ENCODE measurements at regions not wholly inside any gene's neighbourhood (a gene's known extent, or its start where the extent isn't known, plus 50 kb on each side); places are given as distances from the start of the nearest gene placed in this dataset.

DNA sequence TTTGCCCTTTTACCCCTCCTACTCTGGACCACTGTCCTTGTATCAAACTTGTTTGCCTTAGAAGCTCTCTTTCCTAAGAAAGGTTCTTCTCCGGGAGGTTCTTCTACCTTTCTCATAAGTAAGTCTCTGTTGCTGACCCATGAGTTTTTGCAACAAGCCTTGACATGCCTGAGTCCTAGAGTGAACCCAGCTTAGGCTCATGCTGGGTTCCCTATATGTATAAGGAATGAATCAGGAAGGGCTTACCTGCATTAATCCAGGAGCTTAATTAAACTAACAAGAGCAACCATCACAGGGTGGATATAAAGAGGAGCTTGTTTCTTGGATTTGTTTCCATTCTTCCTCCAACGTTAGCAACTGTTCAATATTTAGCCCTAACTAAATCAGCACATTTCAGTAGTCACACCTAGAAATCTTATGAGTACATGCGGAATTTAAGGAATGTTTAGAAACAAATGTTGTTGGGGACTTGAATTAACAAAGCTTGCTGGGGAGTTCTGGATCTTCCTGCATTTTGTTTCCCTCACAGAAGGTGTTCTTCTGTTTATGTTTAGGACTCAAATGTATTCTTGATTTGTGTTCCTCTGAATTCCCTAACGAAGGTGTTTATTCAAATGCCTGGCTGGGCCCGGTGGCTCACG, 64.3 kb upstream of the RAB3GAP2 start:
- intact Hi-C loops (cut with DNase I) = no loop called here
- no peak overlapping the region for H3K4me3 ChIP-seq
- DNase-seq (no peak), ATAC-seq (no peak)
- H3K4me1 ChIP-seq = no peaks in the 10 kb centered on the region
- no peaks in the 10 kb centered on the region for H3K36me3 ChIP-seq (replicated peaks in 1 of 2; ENCODE audit: insufficient read depth in 1 of 2, low read depth in 2 of 2)
- no peak overlapping the region for H3K27ac ChIP-seq
- no peak for TF ChIP-seq POLR2A (IDR thresholded peaks at IDR 0.05)
- TF ChIP-seq, protein P1, sequence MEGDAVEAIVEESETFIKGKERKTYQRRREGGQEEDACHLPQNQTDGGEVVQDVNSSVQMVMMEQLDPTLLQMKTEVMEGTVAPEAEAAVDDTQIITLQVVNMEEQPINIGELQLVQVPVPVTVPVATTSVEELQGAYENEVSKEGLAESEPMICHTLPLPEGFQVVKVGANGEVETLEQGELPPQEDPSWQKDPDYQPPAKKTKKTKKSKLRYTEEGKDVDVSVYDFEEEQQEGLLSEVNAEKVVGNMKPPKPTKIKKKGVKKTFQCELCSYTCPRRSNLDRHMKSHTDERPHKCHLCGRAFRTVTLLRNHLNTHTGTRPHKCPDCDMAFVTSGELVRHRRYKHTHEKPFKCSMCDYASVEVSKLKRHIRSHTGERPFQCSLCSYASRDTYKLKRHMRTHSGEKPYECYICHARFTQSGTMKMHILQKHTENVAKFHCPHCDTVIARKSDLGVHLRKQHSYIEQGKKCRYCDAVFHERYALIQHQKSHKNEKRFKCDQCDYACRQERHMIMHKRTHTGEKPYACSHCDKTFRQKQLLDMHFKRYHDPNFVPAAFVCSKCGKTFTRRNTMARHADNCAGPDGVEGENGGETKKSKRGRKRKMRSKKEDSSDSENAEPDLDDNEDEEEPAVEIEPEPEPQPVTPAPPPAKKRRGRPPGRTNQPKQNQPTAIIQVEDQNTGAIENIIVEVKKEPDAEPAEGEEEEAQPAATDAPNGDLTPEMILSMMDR (IDR thresholded peaks at IDR 0.05) = no peak
- 73 to 75% methylated on average over 6 of the region's 6 CpGs for WGBS, 2 donors
- no peaks in the 10 kb centered on the region for H3K9me3 ChIP-seq
- H3K27me3 ChIP-seq = peaks cover 0 to 4% of the 10 kb centered on the region in 2 donors

DNA sequence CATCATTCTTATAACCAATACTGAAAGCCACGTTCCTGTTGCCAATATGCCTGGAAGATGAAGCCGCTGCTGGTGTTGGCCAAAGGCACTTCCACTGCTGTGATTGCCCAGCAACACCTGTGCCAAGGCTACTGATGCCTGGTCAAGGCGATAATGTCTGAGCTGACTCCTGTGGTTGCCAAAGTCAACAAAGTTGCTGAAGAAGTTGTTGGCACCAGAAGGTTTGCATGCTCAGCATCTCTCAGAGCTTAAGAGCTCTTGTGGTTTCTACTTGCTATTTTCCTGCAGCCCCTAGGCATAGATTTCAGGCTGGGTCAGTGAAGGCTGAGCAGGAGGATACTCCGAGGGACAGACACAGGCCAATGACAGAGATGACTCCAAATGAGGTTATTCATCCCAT, 63.4 kb upstream of the RAB3GAP2 start:
- intact Hi-C loops (cut with DNase I) = no loop called here
- ATAC-seq = peak; percentile 90
- Histone ChIP-seq H3K27ac (no peak overlapping the region), H3K4me3 (no peak overlapping the region), H3K9me3 (no peaks in the 10 kb centered on the region), H3K4me1 (no peaks in the 10 kb centered on the region), H3K36me3 (replicated peaks in 1 of 2; ENCODE audit: insufficient read depth in 1 of 2, low read depth in 2 of 2) (no peaks in the 10 kb centered on the region), H3K27me3 (peaks cover 0 to 4% of the 10 kb centered on the region in 2 donors)
- peak; percentile 73 to 90 (median 86) for DNase-seq
- TF ChIP-seq POLR2A (IDR thresholded peaks at IDR 0.05) = no peak
- TF ChIP-seq, protein P1 (IDR thresholded peaks at IDR 0.05) = no peak
- WGBS, 2 donors = 34 to 53% methylated on average over 4 of the region's 4 CpGs

DNA sequence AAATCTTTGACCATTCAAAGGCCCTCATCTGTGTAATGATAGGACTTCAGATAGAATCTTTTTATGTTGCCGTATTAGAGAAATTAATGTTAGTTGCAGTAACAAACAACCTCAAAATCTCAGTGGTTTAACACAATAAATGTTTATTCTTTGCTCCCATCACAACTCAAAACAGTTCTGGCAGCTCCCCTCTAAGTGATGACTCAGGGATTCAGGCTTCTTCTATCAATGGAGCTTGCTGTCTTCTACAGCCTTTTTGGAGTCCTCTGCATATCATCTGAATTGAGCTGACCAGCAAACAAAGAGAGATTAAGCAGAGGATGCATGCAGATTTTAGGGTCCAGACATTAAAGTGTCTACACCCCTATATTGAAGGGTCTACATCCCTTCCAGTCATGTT, 59.1 kb upstream of the RAB3GAP2 start:
- Histone ChIP-seq H3K27me3 (no peaks in the 10 kb centered on the region), H3K27ac (no peak overlapping the region), H3K4me3 (no peak overlapping the region), H3K4me1 (no peaks in the 10 kb centered on the region), H3K36me3 (replicated peaks in 1 of 2; ENCODE audit: insufficient read depth in 1 of 2, low read depth in 2 of 2) (no peaks in the 10 kb centered on the region), H3K9me3 (no peaks in the 10 kb centered on the region)
- intact Hi-C loops (cut with DNase I) = no loop called here
- no peak for TF ChIP-seq POLR2A (IDR thresholded peaks at IDR 0.05)
- TF ChIP-seq, protein P1 (IDR thresholded peaks at IDR 0.05) = no peak
- ATAC-seq (no peak), DNase-seq (no peak)
- WGBS, 2 donors = 89 to 95% methylated on average over 1 of the region's 1 CpG

DNA sequence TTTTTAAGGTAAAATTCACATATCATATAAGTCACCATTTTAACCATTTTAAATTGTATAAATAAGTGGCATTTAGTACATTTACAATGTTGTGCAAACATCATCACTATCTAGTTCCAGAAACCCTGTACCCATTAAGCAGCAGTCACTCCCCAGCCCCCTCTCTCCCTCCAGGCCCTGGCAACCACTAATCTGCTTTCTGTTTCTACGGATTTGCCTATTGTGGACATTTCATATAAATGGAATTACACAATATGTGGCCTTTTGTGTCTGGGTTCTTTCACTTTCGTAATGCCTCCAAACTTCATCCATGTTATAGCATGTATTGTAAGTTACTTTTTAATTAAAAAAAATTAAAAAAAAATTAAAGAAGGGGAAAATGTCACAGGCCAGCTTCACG, 58.0 kb upstream of the RAB3GAP2 start:
- Histone ChIP-seq H3K36me3 (replicated peaks in 1 of 2; ENCODE audit: insufficient read depth in 1 of 2, low read depth in 2 of 2) (no peaks in the 10 kb centered on the region), H3K9me3 (no peaks in the 10 kb centered on the region), H3K27me3 (no peaks in the 10 kb centered on the region), H3K27ac (no peak overlapping the region), H3K4me3 (no peak overlapping the region), H3K4me1 (no peaks in the 10 kb centered on the region)
- ATAC-seq (no peak), DNase-seq (peak in 1 of 4 donors; percentile 16)
- no peak for TF ChIP-seq POLR2A (IDR thresholded peaks at IDR 0.05)
- TF ChIP-seq, protein P1 (IDR thresholded peaks at IDR 0.05) = no peak
- 68 to 72% methylated on average over 3 of the region's 3 CpGs for WGBS, 2 donors
- intact Hi-C loops (cut with DNase I) = no loop called here

DNA sequence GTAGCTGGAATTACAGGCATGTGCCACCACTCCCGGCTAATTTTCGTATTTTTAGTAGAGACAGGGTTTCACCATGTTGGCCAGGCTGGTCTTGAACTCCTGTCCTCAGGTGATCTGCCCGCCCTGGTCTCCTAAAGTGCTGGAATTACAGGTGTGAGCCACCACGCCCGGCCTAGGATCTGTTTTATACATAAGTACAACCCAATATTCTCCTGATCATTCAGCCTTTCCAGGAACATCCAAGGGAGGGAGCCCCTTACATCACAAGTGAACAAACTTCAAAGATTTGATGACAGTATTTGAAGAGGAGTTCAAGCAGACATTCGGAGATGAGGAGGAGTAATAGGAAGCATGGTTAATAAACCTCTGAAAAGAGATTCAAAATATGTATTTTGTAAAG, 54.9 kb upstream of the RAB3GAP2 start:
- H3K9me3 ChIP-seq = no peaks in the 10 kb centered on the region
- H3K36me3 ChIP-seq (replicated peaks in 1 of 2; ENCODE audit: insufficient read depth in 1 of 2, low read depth in 2 of 2) = no peaks in the 10 kb centered on the region
- WGBS, 2 donors = 66 to 74% methylated on average over 6 of the region's 6 CpGs
- no peaks in the 10 kb centered on the region for H3K4me1 ChIP-seq
- ATAC-seq (no peak), DNase-seq (no peak)
- intact Hi-C loops (cut with DNase I) = no loop called here
- TF ChIP-seq, protein P1 (IDR thresholded peaks at IDR 0.05) = no peak
- TF ChIP-seq POLR2A (IDR thresholded peaks at IDR 0.05) = no peak
- no peak overlapping the region for H3K4me3 ChIP-seq
- no peaks in the 10 kb centered on the region for H3K27me3 ChIP-seq
- H3K27ac ChIP-seq = no peak overlapping the region

Data from body of pancreas (tissue), 4 donors.